Lung microvascular endothelial cell (primary cell): ENCODE measurements at regions not wholly inside any gene's neighbourhood (a gene's known extent, or its start where the extent isn't known, plus 50 kb on each side); places are given as distances from the start of the nearest gene placed in this dataset.

Experiments
- DNase-seq, 2 donors: peaks; one replicate each; pipeline versions ENCODE4 v3.0.0 to v3.0.0-alpha.2; 2010; ENCODE audit warnings: low read depth in 2 of 2

GRCh38 chr1:218812360-218812759, 361.3 kb upstream of the LYPLAL1 start:
- DNase-seq: no peak

GRCh38 chr1:218813237-218813636, 360.4 kb upstream of the LYPLAL1 start:
- DNase-seq: no peak

- no peak for DNase-seq
These were observed 358.6 kb upstream of the LYPLAL1 start for GRCh38 chr1:218815076-218815475.

- no peak for DNase-seq
These were observed 356.6 kb upstream of the LYPLAL1 start for GRCh38 chr1:218817071-218817470.

DNA sequence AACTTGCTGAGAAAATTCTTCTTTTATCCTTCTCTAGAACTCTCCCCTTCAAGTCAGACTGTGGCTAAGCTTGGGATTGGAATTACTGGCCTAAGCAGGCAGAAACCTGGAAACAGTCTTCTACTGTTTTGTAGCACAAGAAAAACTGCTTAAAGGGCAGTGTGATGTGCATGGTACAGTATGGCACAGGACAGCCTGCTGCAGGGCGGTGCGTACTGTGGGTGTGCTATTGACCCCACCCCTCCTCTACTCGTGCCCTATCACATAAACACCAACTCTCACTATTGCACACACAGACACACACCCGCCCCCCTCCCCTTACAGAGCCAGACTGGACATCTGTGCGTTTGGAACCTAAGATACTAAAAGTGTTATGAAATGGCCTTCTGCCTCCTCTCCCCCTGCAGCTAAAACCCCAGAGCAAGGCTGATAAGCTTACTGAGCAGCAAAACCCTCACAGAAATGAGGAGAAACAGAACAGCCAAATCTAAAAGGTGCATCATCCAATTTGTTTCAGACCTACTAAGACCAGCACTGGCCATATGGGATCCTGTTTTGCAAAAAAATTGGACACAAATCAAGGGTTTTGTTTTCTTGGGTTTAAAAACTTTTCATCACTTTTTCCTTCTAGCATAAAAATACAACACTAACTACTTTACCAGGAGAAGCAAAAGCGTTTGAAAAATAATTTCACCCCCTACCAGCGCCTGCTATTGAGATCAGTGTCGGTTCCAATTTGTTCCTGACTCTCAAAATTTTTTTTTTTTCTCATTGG, 355.8 kb upstream of the LYPLAL1 start:
- DNase-seq: no peak

- DNase-seq: no peak
These were observed 350.3 kb upstream of the LYPLAL1 start for GRCh38 chr1:218823291-218823900.

DNA sequence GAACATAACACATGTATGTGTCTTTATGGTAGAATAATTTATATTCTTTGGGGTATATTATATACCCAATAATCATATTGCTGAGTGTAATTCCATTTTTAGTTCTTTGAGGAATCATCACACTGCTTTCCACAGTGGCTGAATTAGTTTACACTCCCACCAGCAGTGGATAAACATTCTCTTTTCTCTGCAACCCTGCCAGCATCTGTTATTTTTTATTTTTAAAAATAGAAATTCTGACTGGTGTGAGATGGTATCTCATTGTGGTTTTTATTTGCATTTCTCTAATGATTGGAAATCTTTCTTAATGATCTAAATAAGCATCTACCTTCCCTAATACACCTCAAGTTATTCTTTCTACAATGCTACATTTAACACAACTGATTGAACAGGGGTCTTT, 346.2 kb upstream of the LYPLAL1 start:
- DNase-seq: no peak

- no peak for DNase-seq
These were observed 345.5 kb upstream of the LYPLAL1 start for GRCh38 chr1:218828125-218828650.

DNA sequence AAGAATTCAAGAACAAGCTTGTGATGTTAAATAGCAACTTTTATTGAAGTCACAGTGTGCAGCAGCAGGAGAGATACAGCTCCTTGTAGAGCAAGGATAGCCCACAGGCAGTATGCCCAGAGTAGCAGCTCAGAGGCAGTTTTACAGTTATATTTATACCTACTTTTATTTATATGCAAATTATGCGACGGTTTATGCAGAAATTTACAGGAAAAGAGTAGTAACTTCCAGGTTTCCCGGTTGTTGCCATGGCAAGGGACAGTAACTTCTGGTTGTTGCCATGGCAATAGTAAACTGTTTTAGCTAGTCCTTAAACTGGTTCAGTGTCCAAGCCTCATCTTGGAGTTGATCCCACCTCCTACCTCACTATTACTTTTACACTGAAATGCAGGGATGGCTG, 344.6 kb upstream of the LYPLAL1 start:
- peak; percentile 51 to 56 for DNase-seq

DNA sequence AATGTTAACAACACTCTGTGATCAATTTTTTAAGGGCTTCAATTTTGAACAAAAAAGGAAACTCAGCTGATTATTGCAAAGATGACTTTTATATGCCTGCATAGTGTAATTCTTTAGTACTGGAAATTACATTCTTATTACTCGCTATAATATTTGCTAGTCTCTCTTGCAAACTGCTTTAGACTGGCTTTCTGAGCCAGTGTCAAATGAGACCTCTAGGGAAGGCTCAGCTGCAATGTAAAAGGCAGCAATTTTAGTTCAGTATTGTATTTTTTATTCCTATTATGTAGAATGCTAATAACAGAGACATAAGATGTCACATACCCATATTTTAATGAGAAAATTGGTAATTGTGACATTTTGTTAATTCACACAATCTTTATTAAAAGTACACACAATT, 338.1 kb upstream of the LYPLAL1 start:
- DNase-seq: no peak

DNA sequence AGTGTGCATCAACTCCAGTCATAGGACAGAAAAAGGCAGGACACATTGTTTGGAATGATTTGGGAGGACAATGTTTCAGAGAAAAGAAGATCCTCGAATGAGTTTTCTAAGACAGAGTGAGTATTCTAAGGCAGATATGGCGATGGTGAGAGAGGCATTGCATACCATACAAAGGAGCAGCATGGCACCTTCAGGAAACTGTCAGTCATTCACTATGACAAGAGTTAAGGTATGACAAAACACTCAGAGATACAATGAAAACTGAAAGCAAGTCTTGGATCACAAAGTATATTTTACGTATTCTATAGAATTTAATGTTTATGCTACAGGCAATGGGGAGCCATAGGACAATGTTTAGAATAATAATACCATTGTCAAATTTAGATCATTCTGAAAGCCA, 337.4 kb upstream of the LYPLAL1 start:
- no peak for DNase-seq

- DNase-seq: peak; percentile 25 to 55
These were observed 336.6 kb upstream of the LYPLAL1 start for GRCh38 chr1:218837051-218837450.

DNA sequence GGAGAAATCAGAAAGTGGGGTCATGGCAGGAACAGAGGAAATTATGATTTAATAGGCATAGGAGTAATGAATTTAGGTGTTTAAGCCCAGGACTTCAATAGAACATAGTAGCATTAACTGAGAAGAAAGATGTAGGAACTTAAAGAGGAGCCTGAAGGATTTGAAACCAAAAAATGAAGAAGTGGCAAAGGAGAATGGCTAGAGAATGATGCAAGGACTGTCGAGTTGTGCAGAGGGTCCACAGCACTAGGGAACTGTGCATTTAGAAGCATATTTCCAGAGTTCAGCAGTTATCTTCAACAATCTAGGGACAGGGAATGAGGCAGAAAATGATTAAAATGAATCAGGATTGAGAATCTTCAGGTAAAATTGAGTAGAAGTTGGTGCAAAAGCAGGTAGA, 328.1 kb upstream of the LYPLAL1 start:
- no peak for DNase-seq

GRCh38 chr1:218846181-218846580, 327.5 kb upstream of the LYPLAL1 start:
- no peak for DNase-seq

GRCh38 chr1:218847089-218847768, 326.4 kb upstream of the LYPLAL1 start:
- no peak for DNase-seq

GRCh38 chr1:218848009-218848408, 325.7 kb upstream of the LYPLAL1 start:
- no peak for DNase-seq

GRCh38 chr1:218850367-218850766, 323.3 kb upstream of the LYPLAL1 start:
- peak in 1 of 2 donors; percentile 82 for DNase-seq

- peak in 1 of 2 donors; percentile 48 for DNase-seq
These were observed 322.1 kb upstream of the LYPLAL1 start for GRCh38 chr1:218851586-218851985.

- DNase-seq: no peak
These were observed 321.2 kb upstream of the LYPLAL1 start for GRCh38 chr1:218852527-218852926.

DNA sequence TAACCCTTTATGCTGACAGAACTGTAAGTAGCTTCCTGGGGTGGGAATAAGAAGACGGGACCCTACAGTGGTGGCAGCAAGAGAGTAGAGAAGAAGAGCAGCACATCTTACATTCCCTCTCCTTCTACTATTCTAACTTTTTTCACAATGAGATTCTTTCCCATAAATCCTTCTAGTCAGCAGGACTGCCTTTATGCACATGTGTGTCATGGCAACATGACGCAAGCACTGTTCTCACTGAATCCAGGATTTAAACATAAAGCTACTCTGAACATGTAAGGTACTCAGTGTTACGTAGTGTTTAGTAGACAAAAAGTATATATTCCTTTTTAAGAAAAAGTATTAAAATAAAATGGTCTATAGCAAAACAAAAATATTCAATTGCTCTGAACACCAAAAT, 309.7 kb upstream of the LYPLAL1 start:
- DNase-seq: no peak

DNA sequence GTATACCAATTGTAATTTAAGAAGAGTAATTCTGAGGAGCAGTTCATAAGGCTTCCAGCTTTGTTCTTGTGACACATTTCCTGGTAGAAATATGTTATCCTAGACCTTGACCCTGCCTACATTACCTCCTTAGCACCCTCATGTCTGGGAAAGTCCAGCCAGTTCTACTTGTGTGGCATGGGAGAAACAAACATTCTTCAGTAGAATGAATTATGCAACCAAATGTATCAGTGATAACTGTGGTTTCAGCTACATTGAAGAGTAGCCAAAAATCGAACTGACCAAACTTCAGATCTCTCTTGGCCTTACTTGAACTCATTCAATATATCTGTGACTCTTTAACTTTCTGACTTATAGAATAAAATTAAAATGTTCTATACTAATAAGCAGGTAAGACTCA, 308.1 kb upstream of the LYPLAL1 start:
- peak in 1 of 2 donors; percentile 88 for DNase-seq

DNA sequence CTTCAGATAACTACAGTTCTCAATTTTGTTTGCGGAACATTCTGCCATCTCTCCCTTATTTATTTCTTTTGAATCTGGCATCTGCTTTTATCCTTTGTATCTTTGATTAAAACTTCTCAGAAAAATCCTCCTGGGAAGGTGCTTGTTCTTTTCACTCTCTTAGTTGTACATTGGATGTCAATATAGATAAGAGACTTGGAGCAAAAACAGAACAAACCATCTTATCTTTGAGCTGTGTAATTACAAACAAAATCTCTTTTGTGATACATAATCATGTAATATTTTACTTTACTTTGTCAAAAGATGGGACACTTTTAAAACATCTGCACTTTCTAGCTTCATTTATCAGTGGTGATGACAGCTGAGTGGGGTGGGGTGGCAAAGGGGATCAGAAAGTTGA, 307.2 kb upstream of the LYPLAL1 start:
- no peak for DNase-seq

GRCh38 chr1:218867066-218867465, 306.6 kb upstream of the LYPLAL1 start:
- no peak for DNase-seq
